ENCODE measurements at regions not wholly inside any gene's neighbourhood (a gene's known extent, or its start where the extent isn't known, plus 50 kb on each side); places are given as distances from the start of the nearest gene placed in this dataset.

GRCh38 chr3:74115906-74116305, 491.2 kb upstream of the PDZRN3 start:
- no peaks in the 10 kb centered on the region for H3K79me2 ChIP-seq (ENCODE audit: control insufficient read depth, insufficient read depth, low read length)
- no peak overlapping the region for H3K4me3 ChIP-seq (ENCODE audit: control insufficient read depth in 2 of 3, extremely low read depth in 1 of 3, insufficient read depth in 2 of 3, low read depth in 1 of 3, low read length in 3 of 3)
- TF ChIP-seq EZH2 (IDR thresholded peaks at IDR 0.05; ENCODE audit: low read length) (no peak), CTCF (optimal IDR thresholded peaks at IDR 0.05 in 1 of 3, IDR thresholded peaks at IDR 0.05 in 1 of 3, conservative IDR thresholded peaks at IDR 0.05 in 1 of 3; ENCODE audit: extremely low read depth in 1 of 3, insufficient read depth in 2 of 3, low read length in 3 of 3) (no peak)
- no peak overlapping the region for H2AFZ ChIP-seq (ENCODE audit: control insufficient read depth, low read length)
- no peaks in the 10 kb centered on the region for H4K20me1 ChIP-seq (ENCODE audit: control insufficient read depth, extremely low read depth, insufficient read depth, low read length)
- dilution Hi-C loops (cut with MboI; ENCODE audit: extremely low pct_ligation_motif_present, low sequenced_read_pairs) = no loop called here
- FAIRE-seq = no peak
- H3K27ac ChIP-seq (ENCODE audit: control insufficient read depth, insufficient read depth, low read length) = no peak overlapping the region
- DNase-seq (ENCODE audit: low read depth, low spot score) = no peak
- H3K4me2 ChIP-seq (ENCODE audit: control insufficient read depth, extremely low read depth, insufficient read depth, low read depth, low read length) = no peak overlapping the region
- no peaks in the 10 kb centered on the region for H3K9me3 ChIP-seq (ENCODE audit: control insufficient read depth, low read depth, low read length)
- no peaks in the 10 kb centered on the region for H3K4me1 ChIP-seq (ENCODE audit: control insufficient read depth, extremely low read depth, insufficient read depth, low read length)
- no peaks in the 10 kb centered on the region for H3K36me3 ChIP-seq (ENCODE audit: control insufficient read depth in 2 of 2, extremely low read depth in 1 of 2, insufficient read depth in 2 of 2, low read length in 2 of 2)
- no peaks in the 10 kb centered on the region for H3K9me1 ChIP-seq (ENCODE audit: control insufficient read depth, extremely low read depth, insufficient read depth, low read length)
- no peak overlapping the region for H3K9ac ChIP-seq (ENCODE audit: control insufficient read depth, extremely low read depth, insufficient read depth, low read length)
- H3K27me3 ChIP-seq (ENCODE audit: control insufficient read depth, extremely low read depth, insufficient read depth, low read length) = no peaks in the 10 kb centered on the region

- no peaks in the 10 kb centered on the region for H4K20me1 ChIP-seq (ENCODE audit: control insufficient read depth, extremely low read depth, insufficient read depth, low read length)
- TF ChIP-seq EZH2 (IDR thresholded peaks at IDR 0.05; ENCODE audit: low read length) (no peak), CTCF (optimal IDR thresholded peaks at IDR 0.05 in 1 of 3, IDR thresholded peaks at IDR 0.05 in 1 of 3, conservative IDR thresholded peaks at IDR 0.05 in 1 of 3; ENCODE audit: extremely low read depth in 1 of 3, insufficient read depth in 2 of 3, low read length in 3 of 3) (no peak)
- DNase-seq (ENCODE audit: low read depth, low spot score) (no peak), FAIRE-seq (no peak)
- H3K4me2 ChIP-seq (ENCODE audit: control insufficient read depth, extremely low read depth, insufficient read depth, low read depth, low read length) = no peak overlapping the region
- dilution Hi-C loops (cut with MboI; ENCODE audit: extremely low pct_ligation_motif_present, low sequenced_read_pairs) = no loop called here
- H3K36me3 ChIP-seq (ENCODE audit: control insufficient read depth in 2 of 2, extremely low read depth in 1 of 2, insufficient read depth in 2 of 2, low read length in 2 of 2) = no peaks in the 10 kb centered on the region
- no peak overlapping the region for H3K27ac ChIP-seq (ENCODE audit: control insufficient read depth, insufficient read depth, low read length)
- no peak overlapping the region for H2AFZ ChIP-seq (ENCODE audit: control insufficient read depth, low read length)
- no peaks in the 10 kb centered on the region for H3K27me3 ChIP-seq (ENCODE audit: control insufficient read depth, extremely low read depth, insufficient read depth, low read length)
- no peaks in the 10 kb centered on the region for H3K4me1 ChIP-seq (ENCODE audit: control insufficient read depth, extremely low read depth, insufficient read depth, low read length)
- H3K9ac ChIP-seq (ENCODE audit: control insufficient read depth, extremely low read depth, insufficient read depth, low read length) = no peak overlapping the region
- H3K9me3 ChIP-seq (ENCODE audit: control insufficient read depth, low read depth, low read length) = no peaks in the 10 kb centered on the region
- no peaks in the 10 kb centered on the region for H3K79me2 ChIP-seq (ENCODE audit: control insufficient read depth, insufficient read depth, low read length)
- H3K4me3 ChIP-seq (ENCODE audit: control insufficient read depth in 2 of 3, extremely low read depth in 1 of 3, insufficient read depth in 2 of 3, low read depth in 1 of 3, low read length in 3 of 3) = no peak overlapping the region
- no peaks in the 10 kb centered on the region for H3K9me1 ChIP-seq (ENCODE audit: control insufficient read depth, extremely low read depth, insufficient read depth, low read length)
Observed at GRCh38 chr3:74107451-74107850, 482.7 kb upstream of the PDZRN3 start.
